Eye (tissue), 1 donor: ENCODE measurements at regions not wholly inside any gene's neighbourhood (a gene's known extent, or its start where the extent isn't known, plus 50 kb on each side); places are given as distances from the start of the nearest gene placed in this dataset.
"Not testable (repeated sequence)": the region's sequence is repeated elsewhere in the genome, so short reads cannot be mapped to it uniquely, and the experiment has no call there.

Experiments
- DNase-seq: peaks from one replicate; pipeline ENCODE4 v3.0.0-alpha.2; 2015

DNA sequence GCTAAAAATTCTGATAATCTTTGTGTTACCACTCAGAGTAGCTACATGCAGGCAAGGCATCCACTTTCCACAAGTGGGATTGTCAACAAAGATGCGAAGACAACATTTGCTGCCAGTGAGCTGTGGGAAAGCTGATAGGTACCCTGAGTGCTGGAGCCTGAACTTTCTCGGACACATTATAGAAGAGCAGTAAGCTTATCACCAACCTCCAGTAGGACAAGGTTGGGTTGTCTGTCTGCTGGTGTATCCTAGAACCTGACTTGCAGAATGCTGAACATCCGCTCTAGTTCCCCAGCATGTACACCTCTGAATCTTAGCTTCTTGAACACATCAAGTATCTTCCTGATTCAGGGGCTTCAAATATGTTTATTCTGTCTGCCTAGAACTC lies 103.8 kb upstream of the PPM1H start:
- DNase-seq, result no peak

DNA sequence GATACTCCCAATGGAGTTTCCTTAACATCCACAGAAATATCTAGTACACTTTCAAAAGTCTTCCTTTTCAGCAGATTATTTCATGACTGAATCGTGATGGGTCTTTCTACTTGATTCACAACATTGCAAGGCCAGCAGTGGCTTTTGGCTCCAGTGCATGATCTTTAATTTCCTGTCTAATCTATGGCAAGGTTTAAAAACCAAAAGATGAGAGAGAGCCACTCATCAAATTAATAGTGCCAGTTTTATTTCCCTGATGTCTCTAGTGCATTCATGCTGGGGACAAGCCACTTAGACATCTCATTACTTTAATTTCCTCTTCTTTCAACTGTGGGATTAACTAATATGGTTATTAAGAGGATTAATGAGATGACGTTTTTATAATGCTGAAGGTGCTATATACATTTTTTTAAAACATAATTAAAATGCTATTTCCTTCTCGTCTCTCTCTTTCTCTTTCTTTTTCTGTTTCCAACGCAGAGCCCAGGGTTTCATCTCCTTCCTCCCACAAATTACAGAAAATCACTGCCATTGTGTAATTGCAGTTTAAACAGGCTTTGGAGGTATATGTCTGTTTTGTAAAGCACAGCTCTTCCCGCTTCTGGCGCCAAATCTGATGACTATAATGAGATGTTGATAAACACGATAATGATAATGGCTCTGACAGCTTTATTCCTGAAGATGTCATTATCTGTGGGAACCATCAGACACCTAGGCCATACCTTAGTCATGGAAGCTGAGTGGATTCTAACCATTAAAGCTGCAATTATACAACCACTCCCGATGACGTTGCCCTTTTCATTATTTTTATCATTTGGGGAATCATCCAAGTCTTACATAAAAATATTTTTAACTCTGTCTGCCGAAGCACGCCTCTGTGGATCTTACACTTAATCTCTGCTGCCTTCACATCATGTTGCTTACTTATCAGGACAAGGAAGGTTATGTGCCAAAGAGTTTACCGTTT lies 103.1 kb upstream of the PPM1H start:
- no peak for DNase-seq

DNA sequence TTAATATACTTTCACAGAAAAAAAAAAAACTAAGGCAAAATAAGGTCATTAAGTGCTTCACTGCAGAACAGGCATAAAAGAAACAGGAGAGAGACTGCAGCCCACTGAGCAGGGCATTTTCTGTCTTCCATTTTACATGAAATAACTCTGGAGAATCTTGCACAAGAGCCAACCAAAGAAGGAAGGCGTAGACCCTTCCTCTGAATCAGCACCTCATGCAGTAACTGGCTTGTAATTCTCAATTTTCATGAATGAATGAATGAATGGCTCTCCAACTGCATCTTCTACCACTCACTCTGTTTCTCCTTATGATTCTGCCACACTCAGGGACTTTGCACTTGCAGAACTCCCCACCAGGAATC lies 102.0 kb upstream of the PPM1H start:
- no peak for DNase-seq

DNA sequence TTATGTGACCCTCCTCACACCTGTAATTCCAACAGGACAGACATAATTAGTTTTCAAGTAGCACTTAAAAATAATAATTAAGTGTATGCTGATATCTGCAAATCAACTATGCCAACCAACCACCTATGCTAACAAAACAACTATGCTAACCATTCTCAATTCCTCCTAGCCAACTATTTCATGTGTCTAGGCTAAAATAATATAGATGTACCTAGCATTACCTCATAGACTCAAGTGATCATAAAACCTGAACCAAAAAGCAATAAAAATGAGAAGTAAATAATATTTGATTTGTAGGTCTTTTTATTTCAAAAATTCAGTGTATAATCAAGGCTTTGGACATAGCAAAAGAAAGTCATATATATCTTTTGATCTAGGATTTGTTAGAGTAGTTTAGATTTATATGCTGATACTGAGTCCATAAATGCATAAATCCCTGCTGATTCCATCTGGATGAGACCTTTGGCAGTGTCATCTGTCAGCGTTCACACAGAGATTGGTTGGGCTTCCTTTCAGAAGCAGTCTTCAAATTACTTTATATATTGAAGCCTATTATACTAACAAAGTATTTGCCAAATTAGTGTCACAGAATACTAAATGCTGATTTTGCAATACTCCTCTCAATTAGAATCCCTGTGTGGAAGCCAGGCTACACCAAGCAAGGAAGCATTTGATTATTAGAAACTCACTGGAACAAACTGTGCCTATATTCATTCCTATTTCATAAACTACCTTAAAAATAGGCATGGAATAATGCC lies 101.4 kb upstream of the PPM1H start:
- DNase-seq, result no peak

DNA sequence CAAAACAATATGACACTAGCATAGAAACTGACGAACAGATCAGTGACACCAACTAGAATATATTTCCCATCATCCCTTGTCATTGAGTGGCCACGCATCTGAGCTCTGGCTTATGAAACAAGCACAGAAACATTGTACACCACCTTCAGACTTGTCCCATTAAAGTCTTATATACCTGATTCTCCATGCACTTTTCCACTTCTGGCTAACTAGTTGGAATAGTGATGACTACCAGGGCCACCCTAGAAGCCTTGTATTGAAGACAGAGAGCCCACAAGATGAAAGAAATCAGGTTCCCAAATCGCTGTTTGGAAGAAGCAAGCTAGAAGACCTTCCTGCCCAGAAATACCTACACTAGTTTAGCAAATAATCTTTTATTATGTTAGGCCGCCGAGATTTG lies 99.7 kb upstream of the PPM1H start:
- DNase-seq, result no peak

DNA sequence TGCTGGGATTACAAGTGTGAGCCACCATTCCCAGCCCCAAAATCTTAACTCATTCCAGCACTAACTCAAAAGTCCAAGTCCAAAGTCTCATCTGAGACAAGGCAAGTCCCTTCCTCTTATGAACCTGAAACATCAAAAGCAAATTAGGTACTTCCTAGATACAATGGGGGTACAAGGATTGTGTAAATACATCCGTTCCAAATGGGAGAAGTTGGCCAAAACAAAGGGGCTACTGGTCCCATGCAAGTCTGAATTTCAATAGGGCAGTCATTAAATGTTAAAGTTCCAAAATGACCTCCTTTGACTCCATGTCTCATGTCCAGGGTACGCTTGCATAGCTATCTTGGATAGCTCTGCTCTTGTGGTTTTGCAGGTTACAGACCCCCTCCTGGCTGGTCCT lies 94.7 kb upstream of the PPM1H start:
- no peak for DNase-seq

DNA sequence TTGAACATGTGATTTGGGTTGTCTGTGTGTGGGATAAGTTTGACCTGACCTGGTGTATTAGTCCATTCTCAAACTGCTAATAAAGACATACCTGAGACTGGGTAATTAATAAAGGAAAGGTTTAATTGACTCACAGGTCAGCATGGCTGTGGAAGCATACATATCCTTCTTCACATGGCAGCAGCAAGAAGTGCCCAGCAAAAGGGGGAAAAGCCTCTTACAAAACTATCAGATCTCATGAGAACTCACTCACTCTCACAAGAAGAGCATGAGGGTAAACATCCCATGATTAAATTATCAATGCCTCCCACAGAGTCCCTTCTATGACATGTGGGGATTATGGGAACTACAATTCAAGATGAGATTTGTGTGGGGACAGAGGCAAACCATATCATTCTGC lies 94.0 kb upstream of the PPM1H start:
- no peak for DNase-seq

DNA sequence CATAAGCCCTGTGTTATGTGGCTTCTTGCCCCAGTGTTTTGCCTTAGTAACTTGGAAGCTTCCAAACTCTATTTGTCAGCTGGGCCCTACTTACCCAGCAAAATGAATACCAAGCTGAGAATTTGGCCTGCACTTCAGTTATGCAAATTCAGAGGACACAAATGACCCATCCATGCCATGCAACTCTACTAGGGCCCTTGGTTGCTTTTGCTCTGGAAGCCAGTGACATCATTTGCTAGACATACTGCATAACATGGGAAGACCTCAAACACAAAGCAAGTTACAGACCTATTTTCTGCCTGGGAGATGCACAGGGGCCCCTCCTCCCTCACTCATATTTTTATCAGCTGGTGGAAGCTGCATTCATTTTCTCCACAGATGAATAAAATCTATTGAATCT lies 90.2 kb upstream of the PPM1H start:
- no peak for DNase-seq

DNA sequence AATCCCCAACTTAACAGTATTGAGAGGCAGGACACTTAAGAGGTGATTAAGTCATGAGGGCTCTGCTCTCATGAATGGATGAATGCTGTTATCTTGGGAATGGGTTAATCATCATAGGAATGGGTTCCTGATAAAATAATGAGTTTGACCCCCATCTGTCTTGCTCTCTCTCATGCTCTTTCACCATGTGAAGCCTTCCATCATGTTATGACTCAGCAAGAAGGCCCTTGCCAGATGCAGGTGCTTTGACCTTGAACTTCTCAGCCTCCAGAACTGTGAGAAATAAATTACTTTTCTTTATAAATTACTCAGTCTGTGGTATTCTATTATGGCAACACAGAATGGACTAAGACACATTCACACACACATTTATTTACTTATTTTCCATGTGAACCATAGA lies 89.0 kb upstream of the PPM1H start:
- DNase-seq, result no peak

DNA sequence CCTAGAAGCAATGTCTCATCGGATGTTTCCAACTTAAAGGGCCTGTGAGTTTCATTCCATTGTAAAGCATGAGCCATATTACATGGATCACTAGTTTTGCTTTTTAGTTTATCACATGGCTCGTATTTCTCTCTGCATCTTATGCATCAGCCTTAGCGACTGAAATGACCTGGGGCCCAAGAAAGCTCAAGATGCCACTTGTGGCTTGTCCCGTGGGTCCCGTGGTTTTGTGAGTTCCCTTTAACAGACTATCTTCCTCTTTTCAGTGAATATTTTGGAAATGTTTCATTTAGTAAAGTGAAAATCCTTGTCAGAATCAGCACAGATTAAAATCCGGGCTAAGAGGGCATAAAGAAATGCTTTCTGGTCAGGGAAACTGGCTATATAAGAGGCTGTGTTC lies 86.2 kb upstream of the PPM1H start:
- DNase-seq, result no peak

DNA sequence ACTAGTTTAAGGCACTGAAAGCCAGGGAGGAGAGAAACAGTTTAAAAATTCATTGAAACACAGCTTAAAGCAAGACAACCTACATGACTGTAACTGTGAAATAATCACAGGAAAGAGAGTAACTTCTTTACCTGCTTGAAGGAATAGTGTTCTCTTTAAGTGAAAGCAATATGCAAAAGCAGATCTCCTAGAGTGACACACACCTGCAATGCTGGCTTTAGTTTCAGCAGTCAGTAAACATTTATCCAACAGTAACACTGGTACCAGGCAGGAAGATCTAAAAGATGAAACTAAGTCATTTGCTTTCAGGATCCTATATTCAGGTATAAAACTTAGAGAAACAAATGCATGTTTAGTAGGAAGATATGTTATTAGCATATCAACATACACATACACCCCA lies 85.3 kb upstream of the PPM1H start:
- DNase-seq, result no peak

DNA sequence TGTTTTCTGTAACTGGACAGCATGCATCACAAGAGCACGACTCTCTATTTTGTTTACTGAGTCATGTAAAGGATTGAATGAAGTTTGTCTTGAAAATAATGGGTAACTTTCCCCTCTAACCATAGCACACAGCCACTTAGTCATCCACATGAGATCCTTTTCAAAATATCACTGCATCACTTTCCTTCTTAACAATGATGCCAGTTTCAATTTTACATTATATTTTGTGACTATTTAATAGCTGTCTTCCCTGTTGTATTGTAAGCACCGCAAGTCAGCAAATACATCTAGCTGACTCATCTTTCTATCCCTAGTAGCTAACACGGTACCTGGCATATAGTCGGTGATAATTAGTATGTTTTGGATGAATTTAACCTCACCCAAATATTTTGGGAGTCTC lies 83.3 kb upstream of the PPM1H start:
- no peak for DNase-seq

DNA sequence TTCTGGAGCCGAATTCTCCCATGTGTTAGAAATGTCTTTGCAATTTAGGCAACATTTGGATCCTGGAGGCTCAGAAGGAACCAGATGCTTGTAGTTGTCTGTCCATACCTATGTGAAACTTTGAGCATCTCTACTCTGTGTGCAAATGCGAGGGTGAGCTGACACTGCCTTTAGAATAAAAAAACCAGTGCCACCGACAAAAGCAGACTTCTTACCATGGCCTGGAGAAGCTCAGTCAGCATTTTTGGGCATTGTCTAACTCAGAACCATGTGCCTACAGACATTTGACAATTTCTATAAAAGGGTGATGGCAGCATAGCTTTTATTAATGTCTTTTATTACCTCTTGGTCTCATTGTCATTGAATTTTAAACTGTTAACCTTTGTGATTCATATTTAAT lies 78.4 kb upstream of the PPM1H start:
- DNase-seq, result no peak

DNA sequence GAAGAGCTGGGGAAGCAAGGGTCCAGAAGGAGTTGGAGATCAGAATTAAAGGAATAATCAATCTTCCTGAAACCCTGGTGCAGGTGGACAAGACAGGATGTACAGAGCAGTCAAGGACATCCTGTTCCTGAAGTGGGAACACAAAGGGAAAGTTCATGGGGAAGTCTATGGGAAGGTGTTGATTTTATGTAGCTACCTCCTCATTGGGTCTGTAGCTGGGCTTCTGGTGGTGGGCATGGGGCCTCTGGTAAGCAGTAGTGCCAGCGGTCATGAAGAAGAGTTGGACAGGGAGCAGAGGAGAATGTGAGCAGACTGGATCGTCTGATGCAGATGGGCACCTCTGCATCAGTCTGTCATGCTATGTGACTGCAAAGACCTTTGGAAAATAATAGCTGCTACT lies 75.7 kb upstream of the PPM1H start:
- no peak for DNase-seq

DNA sequence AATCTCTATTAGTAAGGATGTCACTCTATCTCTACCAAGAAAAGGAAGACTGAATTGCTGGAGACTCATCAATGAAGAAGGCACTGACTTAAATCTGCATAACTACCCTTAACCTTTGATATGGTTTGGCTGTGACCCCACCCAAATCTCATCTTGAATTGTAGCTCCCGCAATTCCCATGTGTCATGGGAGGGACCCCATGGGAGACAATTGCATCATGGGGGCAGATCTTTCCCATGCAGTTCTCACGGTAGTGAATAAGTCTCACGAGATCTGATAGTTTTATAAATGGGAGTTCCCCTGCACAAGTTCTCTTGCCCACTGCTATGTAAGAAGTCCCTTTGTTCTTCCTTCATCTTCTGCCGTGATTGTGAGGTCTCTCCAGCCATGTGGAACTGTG lies 73.4 kb upstream of the PPM1H start:
- DNase-seq, result no peak

DNA sequence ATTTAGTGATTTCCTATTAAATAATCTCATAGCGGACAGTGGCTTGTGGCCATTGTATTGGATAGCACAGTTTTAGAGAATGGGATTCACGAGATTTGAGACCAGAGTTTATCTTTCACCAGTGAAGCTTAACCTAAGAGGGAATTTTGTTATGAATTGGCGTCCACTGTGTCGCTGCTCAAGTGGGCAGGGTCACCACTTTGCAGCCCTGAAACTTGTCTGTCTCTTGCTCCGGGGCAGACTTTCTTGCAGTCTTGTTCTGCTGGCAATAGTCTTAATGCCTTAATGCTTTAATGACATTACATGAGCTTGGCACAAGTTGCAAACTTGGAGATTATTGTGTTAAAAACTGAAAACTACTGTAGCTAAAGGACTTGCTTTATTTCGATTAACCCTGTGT lies 72.8 kb upstream of the PPM1H start:
- DNase-seq, result no peak

DNA sequence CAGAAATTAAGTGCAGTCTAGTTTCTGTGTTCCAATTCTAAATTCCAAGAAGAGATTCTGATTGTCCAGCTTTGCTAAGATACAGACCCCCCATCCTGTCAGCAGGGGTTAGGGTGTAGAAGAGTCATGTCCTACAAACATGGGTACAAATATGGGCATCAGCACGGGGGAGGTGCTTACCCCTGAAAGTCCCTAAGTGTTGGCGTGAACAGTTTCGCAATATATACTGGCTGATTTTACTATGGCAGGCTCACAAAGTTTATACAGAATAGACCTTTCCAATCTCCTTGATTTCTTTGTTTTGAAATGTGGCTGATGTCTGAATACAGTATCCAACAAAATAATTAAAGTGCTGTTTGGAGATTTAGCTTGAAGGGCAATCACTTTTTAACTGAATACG lies 71.6 kb upstream of the PPM1H start:
- DNase-seq, result no peak

DNA sequence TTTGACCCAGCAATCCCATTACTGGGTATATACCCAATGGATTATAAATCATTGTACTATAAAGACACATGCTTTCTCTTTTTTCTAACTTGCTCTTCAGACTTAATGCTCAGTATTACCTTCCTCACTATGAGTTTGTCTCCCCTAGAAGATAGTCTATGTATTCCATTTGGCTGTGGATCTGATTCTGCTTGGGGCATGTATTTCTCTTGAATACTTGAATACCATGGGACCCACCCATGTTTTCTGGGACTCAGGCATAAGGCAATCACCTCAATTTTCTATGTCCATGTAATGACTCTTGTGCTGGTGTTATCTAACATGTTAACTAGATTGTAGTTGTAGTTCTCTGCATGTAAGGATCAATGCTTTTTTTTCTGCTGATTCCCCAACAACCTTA lies 70.4 kb upstream of the PPM1H start:
- no peak for DNase-seq

DNA sequence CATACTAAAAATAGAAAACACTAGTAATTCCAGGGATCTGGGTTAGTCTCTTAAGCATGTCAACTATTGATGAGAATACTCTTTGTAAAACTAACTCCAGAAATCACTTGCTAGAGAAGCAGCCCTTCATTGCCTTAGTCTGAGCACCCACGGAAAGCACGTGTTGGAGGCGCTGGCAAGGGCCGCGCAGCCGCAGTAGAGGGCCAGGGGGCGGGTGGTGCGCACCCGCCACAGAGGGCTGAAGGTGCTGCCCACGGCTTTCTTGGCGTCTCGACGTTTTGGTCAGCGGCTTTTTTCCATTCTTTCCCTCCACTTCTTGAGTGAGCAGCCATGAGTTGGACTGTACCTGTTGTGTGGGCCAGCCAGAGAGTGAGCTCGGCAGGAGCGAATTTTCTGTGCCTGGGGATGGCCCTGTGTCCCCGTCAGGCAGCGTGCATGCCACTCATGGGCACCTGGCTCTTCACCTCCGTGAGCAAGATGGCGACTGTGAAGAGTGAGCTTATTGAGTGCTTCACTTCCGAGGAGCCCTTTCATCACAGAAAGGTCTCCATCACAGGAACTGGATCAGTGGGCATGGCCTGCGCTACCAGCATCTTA lies 68.4 kb upstream of the PPM1H start:
- DNase-seq, result no peak

DNA sequence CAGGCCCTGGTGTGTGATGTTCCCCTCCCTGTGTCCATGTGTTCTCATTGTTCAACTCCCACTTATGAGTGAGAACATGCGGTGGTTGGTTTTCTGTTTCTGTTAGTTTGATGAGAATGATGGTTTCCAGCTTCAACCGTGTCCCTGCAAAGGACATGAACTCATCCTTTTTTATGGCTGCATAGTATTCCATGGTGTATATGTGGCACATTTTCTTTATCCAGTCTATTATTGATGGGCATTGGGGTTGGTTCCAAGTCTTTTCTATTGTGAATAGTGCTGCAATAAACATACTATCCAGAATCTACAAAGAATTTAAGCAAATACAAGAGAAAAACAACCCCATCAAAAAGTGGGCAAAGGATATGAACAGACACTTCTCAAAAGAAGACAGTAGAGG lies 67.1 kb upstream of the PPM1H start:
- DNase-seq, result not testable (repeated sequence)

DNA sequence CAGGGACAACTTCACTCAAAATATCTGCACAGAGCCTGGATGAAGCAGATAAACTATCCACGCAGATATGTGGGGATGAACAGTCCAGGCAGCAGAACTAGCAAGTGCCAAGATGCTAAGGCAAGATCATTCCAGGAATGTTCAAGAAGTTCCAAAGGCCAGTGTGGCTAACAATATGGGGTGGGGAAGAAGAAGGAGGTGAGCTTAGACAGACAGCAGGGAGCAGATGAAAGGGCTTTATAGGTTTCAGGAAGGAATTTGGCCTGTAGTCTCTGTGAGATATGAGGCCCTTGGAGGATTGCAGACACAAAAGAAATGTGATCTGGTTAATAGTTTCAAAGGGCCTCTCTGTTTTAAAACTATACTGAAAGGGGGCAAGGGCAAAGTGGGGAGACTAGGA lies 63.5 kb upstream of the PPM1H start:
- no peak for DNase-seq

DNA sequence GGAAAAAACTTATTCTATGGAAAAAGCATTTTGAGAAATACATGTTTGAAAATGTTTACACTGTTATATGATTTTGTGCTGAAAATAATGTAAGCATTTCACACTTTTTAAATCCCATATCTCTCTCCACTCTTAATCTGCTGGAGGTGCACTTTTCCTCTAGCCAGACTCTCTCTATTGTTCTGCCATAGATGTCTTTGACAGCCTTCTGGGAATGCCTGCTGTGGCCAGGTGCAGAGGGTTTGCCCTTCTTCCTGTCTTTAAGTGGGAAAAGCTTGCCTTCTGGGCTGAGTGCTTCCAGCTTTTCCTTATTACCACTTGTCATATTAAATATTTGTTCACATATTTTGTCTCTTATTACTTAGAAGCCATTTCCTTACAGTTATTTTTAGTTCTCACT lies 60.1 kb upstream of the PPM1H start:
- peak; percentile 33 for DNase-seq

DNA sequence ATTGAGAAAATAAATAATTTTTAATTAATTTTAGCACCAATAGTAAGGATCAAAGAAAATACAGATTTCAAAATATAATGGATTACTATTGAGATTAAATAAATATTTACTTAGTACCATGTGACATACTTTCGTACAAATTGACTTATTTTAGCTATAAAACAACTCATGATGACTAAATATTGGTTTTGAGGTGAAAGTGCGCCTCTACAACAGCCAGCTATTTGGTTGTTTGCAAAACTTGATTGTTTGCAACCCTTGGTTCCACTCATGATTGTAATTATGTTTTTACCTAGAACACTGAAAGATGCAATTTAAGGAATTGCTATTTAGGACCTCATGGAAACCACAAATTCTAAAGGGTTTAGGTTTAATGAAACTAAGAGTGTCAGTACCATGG lies 51.9 kb upstream of the PPM1H start:
- no peak for DNase-seq
